Natural killer cell treated with Interleukin-12 subunit alpha and Interleukin-12 subunit beta and Interleukin-15 and Interleukin-18, amount 100 ng/mL, for 72 hours (primary cell): ENCODE measurements at regions not wholly inside any gene's neighbourhood (a gene's known extent, or its start where the extent isn't known, plus 50 kb on each side); places are given as distances from the start of the nearest gene placed in this dataset.

Experiments used
- ATAC-seq, 2 donors: fragments of 150-1000 bp; cut with Tn5 transposase in 1 of 2; sonication (Bioruptor Pico), chemical (Tn5 transposase) in 1 of 2; 2 replicates each; pipeline ENCODE4 v1.10.0; 2021
- DNase-seq: peaks from one replicate; pipeline ENCODE4 v3.0.0; 2022; ENCODE audit warnings: low spot score
- H3K27ac Mint-ChIP-seq, 2 donors: 1 replicate in 1 of 2; 2 replicates in 1 of 2; pipeline ENCODE4 v1.8.0; 2022; ENCODE audit warnings: mixed read lengths in 2 of 2, mild to moderate bottlenecking in 1 of 2, moderate library complexity in 1 of 2
- H3K27me3 Mint-ChIP-seq, 2 donors: 1 replicate in 1 of 2; 2 replicates in 1 of 2; pipeline ENCODE4 v1.8.0; 2022; ENCODE audit warnings: mixed read lengths in 2 of 2
- H3K36me3 Mint-ChIP-seq: one replicate; pipeline ENCODE4 v1.8.0; 2022; ENCODE audit warnings: mixed read lengths
- H3K4me1 Mint-ChIP-seq, 2 donors: 1 replicate in 1 of 2; 2 replicates in 1 of 2; pipeline ENCODE4 v1.8.0; 2022; ENCODE audit warnings: low read depth in 2 of 2, mixed read lengths in 2 of 2, mild to moderate bottlenecking in 1 of 2
- H3K4me3 Mint-ChIP-seq: one replicate; pipeline ENCODE4 v1.8.0; 2022; ENCODE audit warnings: mixed read lengths
- H3K9me3 Mint-ChIP-seq: 2 replicates; pipeline ENCODE4 v1.8.0; 2022; ENCODE audit warnings: mixed read lengths

GRCh38 chr2:230654057-230654456 lies 58.6 kb upstream of the CAB39 start:
- ATAC-seq (no peak), DNase-seq (no peak)
- peak overlapping the region; percentile 47 for H3K4me3 Mint-ChIP-seq
- H3K4me1 Mint-ChIP-seq: peaks cover 42 to 43% of the 10 kb centered on the region in 2 donors
- H3K36me3 Mint-ChIP-seq: no peaks in the 10 kb centered on the region
- H3K27ac Mint-ChIP-seq: peak overlapping the region; percentile 56 to 93
- H3K27me3 Mint-ChIP-seq: no peaks in the 10 kb centered on the region
- H3K9me3 Mint-ChIP-seq: no peaks in the 10 kb centered on the region

- Mint-ChIP-seq H3K4me1 (peaks cover 57 to 64% of the 10 kb centered on the region in 2 donors), H3K4me3 (peak overlapping the region; percentile 90)
- no peak for DNase-seq
These were observed 55.2 kb upstream of the CAB39 start for GRCh38 chr2:230657462-230657861.

GRCh38 chr2:230657906-230658305 lies 54.7 kb upstream of the CAB39 start:
- H3K27me3 Mint-ChIP-seq: no peaks in the 10 kb centered on the region
- H3K27ac Mint-ChIP-seq: peak overlapping the region; percentile 96 to 99
- H3K4me1 Mint-ChIP-seq: peaks cover 57 to 68% of the 10 kb centered on the region in 2 donors
- peak overlapping the region; percentile 90 for H3K4me3 Mint-ChIP-seq
- DNase-seq (no peak), ATAC-seq (no peak)
- no peaks in the 10 kb centered on the region for H3K36me3 Mint-ChIP-seq
- no peaks in the 10 kb centered on the region for H3K9me3 Mint-ChIP-seq

More at GRCh38 chr2:230657462-230657861, 55.2 kb upstream of the CAB39 start:
- Mint-ChIP-seq H3K9me3 (no peaks in the 10 kb centered on the region), H3K36me3 (no peaks in the 10 kb centered on the region), H3K27ac (peak overlapping the region; percentile 96 to 99), H3K27me3 (no peaks in the 10 kb centered on the region)
- no peak for ATAC-seq

- Mint-ChIP-seq H3K27ac (peak overlapping the region; percentile 96 to 99), H3K36me3 (no peaks in the 10 kb centered on the region), H3K9me3 (no peaks in the 10 kb centered on the region)
These were observed 54.1 kb upstream of the CAB39 start for GRCh38 chr2:230658577-230658876.

GRCh38 chr2:230658877-230659652 lies 53.6 kb upstream of the CAB39 start:
- Mint-ChIP-seq H3K27me3 (no peaks in the 10 kb centered on the region), H3K4me1 (peaks cover 66 to 77% of the 10 kb centered on the region in 2 donors), H3K27ac (peak overlapping the region; percentile 96 to 99), H3K9me3 (no peaks in the 10 kb centered on the region), H3K4me3 (peak overlapping the region; percentile 90), H3K36me3 (no peaks in the 10 kb centered on the region)
- ATAC-seq (peak; percentile 74 to 79), DNase-seq (peak; percentile 78)

More at GRCh38 chr2:230658577-230658876, 54.1 kb upstream of the CAB39 start:
- ATAC-seq (no peak), DNase-seq (no peak)
- Mint-ChIP-seq H3K27me3 (no peaks in the 10 kb centered on the region), H3K4me1 (peaks cover 63 to 74% of the 10 kb centered on the region in 2 donors), H3K4me3 (peak overlapping the region; percentile 90)

- ATAC-seq: peak; percentile 46 to 49
- Mint-ChIP-seq H3K9me3 (no peaks in the 10 kb centered on the region), H3K36me3 (no peaks in the 10 kb centered on the region), H3K27me3 (no peaks in the 10 kb centered on the region), H3K27ac (peak overlapping the region; percentile 96 to 99), H3K4me3 (peak overlapping the region; percentile 90), H3K4me1 (peaks cover 77 to 84% of the 10 kb centered on the region in 2 donors)
- DNase-seq: peak; percentile 86
These were observed 52.2 kb upstream of the CAB39 start for GRCh38 chr2:230660294-230661060.

GRCh38 chr2:230661072-230661957 lies 51.3 kb upstream of the CAB39 start:
- ATAC-seq: peak; percentile 71 to 75
- no peaks in the 10 kb centered on the region for H3K9me3 Mint-ChIP-seq
- H3K27me3 Mint-ChIP-seq: no peaks in the 10 kb centered on the region
- peaks cover 79% of the 10 kb centered on the region in 2 donors for H3K4me1 Mint-ChIP-seq
- H3K36me3 Mint-ChIP-seq: no peaks in the 10 kb centered on the region
- DNase-seq: peak; percentile 84
- peak overlapping the region; percentile 96 to 99 for H3K27ac Mint-ChIP-seq
- H3K4me3 Mint-ChIP-seq: peak overlapping the region; percentile 90
